ENCODE measurements at regions not wholly inside any gene's neighbourhood (a gene's known extent, or its start where the extent isn't known, plus 50 kb on each side); places are given as distances from the start of the nearest gene placed in this dataset.

DNA sequence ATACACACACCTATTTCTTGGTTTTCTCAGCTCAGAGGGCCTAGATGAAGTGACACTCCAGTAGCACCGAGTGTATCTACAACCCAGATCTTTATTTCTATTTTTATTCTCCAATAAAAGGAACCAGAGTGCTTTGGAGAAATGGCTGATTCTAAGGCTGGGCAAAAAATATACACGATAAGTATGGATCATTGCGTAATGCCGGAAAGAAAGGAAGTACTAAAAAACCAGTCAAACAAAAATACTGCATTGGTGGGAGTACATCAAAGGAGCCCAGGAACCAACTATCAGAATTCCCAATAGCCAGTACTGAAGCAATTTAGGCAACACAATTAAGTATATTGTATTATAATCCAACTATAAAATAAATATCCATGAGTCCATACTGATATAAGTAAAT is 400.9 kb upstream of the CCDC196 start:
- TF ChIP-seq, protein P1, sequence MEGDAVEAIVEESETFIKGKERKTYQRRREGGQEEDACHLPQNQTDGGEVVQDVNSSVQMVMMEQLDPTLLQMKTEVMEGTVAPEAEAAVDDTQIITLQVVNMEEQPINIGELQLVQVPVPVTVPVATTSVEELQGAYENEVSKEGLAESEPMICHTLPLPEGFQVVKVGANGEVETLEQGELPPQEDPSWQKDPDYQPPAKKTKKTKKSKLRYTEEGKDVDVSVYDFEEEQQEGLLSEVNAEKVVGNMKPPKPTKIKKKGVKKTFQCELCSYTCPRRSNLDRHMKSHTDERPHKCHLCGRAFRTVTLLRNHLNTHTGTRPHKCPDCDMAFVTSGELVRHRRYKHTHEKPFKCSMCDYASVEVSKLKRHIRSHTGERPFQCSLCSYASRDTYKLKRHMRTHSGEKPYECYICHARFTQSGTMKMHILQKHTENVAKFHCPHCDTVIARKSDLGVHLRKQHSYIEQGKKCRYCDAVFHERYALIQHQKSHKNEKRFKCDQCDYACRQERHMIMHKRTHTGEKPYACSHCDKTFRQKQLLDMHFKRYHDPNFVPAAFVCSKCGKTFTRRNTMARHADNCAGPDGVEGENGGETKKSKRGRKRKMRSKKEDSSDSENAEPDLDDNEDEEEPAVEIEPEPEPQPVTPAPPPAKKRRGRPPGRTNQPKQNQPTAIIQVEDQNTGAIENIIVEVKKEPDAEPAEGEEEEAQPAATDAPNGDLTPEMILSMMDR (IDR thresholded peaks at IDR 0.05 in 8 of 11, conservative IDR thresholded peaks at IDR 0.05 in 3 of 11), result no peak
- TF ChIP-seq POLR2A (IDR thresholded peaks at IDR 0.05), result no peak
